Stimulated activated CD8-positive, alpha-beta memory T cell treated with anti-CD3 and anti-CD28 coated beads, Interleukin-4, amount 100 ng/mL, for 1 hour (primary cell): ENCODE measurements at regions not wholly inside any gene's neighbourhood (a gene's known extent, or its start where the extent isn't known, plus 50 kb on each side); places are given as distances from the start of the nearest gene placed in this dataset.
"Not testable (repeated sequence)": the region's sequence is repeated elsewhere in the genome, so short reads cannot be mapped to it uniquely, and the experiment has no call there.

Experiments
- DNase-seq, 2 donors: peaks; one replicate each; pipeline ENCODE4 v3.0.0-alpha.2; 2020; ENCODE audit warnings: low read depth in 2 of 2, low spot score in 1 of 2

DNA sequence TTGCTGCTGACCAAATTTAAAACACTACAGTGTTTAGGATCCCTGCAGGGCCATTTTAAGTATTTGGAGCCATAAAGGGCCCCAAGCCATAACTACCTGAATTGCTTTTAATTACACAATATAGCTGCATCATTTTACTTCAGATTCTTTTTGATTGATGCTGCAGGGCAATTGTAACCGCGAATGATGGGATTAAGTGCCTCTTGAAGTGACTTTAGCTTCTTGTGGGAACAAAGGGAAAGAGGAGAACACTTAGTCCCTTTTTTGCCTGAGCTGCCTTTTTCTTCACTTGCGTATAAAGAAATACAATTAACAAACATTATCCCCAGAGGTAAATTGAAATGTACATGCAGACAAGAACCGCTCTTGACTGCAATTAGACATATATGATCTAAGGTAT, 228.5 kb downstream of the ZIC5 start:
- no peak for DNase-seq

DNA sequence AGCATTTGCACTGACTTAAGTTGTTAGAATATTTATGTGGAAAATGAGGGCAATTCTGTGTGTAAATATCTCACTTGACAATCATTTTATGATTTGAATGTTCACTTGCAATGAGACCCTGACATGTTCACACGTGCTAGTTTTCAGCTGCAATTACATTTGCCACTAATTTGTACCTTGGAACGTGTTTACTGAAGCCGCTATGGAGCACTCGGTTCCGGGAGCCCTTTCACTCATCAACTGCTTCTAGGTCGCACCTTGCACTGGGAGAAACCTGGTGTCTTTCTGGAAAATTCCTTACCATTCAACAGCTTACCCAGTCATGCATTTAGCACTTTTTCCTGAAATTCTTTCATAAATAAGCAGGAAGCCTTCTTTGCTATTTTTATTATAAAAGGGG, 229.6 kb downstream of the ZIC5 start:
- DNase-seq: no peak

DNA sequence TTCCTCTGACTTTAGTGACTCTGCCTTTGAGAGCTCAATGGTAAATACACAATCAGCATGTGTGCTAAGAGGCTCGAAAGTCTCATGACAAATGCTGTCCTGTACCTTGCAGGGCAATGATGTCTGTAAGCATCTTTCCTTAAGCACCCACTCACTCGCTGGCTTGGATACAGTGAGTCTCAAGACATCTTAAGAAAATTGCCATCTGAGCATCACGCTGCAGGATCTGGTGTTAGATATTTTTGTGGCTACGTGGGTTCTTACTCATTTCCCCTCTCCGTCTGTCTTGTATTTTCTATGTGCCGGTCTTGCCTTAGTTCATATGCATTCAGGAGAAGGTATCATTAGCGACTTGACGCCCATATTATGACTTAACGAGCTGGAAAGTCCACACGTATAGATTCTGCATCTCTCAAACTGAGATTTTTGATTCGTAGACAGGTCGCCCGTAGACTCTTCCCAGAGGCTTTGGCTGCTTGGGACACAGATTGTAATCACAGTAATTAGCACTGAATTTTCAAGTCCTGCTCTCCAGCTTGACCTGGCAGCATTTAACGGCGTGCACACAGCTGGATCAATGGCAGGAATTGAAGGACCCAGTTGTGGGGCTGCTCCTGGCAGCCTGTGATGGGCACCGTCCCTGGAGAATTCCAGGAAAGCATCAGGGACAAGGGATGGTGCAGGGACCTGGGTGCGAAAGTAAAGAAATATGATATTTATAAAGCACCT, 231.2 kb downstream of the ZIC5 start:
- DNase-seq: no peak

DNA sequence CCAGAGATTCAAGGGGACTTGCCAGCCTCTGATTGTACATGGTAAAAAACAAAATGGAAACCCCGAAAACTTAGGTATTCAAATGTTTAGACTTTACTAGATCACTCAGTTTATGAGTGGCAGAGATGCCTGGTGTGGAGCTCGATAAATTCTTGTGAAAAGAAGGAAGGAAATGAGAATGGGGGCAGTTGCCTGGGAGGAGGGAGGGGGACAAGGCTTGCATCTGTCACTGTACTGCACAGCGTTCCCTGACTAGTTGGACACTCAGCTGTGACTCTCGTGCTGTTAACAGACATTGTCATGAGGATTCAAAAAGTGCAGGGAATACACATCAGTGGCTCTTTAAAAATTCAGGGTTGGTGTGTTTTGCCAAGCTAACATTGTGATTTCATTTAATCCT, 232.9 kb downstream of the ZIC5 start:
- no peak for DNase-seq

DNA sequence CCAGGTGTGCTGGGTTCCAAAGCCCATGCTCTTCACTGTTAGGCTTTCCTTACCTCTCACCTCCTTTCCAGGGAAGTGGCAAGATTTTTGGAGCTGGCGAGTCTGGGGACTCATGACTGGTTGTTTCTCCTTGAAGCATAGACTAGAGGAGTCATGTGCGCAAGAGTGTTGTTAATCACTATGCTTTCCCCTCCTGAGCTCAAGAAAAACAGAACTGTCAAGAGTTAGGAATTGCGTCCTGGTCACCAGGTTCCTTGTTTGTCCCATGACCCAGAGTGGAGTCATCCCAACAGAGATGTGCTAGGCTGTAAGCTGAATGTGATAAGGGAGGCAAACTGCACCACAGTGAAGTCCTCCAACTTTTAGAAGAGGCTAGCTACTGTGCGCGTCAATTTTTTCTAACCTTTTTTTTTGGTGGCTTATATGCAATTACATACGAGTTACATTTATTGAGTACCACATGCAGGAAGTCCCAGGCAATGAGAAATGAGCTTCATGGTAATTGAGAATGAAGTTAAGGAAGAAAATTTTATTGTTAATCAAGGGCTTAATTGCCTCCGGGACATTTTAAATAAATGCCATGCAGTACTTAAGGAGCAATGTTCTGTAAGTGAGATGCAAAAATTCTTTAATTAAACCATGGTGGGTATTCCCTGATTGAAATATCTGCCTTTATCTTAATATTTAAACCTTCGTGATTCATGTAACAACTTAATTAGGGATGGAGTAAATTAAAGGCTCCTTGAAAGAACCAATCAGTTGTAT, 233.9 kb downstream of the ZIC5 start:
- DNase-seq: no peak

DNA sequence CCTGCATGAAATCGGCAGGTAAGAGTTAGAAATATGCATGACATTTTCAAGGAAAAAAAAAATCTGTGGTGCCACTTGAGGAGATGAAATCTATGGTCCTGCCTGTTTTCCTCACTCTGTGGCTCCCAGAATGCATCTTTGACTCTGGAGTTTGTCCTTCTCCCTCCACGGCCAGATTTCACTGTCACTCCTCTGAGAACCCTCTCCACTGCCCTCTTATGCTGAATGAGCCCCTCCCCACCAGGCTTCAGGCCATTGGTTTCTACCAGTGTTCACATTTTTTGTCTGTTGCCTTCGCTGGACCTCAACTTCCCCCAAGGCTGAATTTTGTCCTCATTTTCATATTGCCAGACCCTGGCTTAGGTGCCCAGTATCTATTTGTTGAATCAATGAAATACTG, 235.0 kb downstream of the ZIC5 start:
- no peak for DNase-seq

DNA sequence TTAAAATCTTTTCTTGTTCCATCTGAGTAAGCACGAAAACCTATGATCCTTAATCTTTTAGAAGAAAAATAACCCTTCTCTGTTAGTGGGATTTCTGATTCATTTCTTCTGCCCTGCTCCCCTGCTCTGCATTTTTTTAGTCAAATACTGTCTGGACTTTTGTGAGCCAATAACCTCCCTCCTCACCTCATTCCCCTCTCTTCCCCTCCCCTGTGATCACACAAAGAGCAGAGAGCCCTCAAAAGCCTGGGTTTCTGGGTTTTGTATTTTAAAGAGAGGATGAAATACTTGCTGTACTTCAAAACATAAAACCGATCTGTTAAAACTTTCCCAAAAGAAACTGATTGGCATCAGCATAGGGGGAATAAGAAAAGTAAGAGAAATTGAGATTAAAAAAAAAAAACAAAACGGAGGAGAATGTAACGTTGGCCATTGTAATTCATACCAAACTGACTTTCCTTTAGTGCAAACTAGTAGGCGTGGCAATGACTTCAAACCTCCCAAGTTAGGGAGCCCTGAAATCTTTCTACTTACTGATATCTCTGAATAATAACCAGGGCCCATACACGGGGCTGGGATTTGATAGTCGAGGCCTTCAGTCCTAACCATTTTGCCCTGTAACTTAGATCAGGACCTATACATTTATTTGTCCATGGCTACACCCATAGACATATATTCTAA, 232.9 kb downstream of the TM9SF2 start:
- no peak for DNase-seq

DNA sequence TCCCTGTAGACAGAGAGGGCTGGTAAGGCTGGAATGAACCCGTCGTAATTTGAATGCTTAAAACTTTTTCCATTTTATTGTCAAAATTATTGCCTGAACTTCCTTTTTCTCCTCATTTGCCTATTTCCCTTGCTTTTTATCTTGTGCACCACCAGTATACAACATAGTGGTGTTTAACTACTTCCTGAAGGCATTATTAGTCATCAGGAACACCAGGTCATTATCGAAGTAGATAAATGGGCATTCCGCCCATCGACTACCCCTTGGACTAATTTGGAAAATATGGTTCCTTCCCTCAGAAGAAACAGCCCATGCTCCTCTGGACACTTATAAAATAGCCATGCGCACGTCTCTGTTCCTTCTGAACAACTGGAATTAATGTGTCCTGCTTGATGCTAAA, 232.1 kb downstream of the TM9SF2 start:
- no peak for DNase-seq

DNA sequence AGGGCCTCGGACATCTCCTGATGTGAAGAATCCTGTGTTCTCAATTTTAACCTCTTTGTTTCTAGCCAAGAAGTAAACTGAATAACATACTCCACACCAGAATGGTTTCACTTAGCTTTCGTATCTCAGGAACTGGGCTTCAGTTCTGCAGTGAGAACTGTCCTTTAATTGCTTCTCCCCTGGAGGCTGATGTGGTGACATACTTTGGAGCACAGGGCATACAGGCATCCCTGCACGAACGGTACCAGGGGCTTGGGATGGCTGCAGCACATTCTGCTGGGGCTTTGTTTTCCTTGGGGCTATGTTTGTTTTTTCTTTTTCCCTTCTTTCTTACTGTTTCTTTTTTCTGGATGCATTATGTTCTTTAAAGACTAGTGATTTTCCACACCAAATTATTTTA, 230.5 kb downstream of the TM9SF2 start:
- no peak for DNase-seq

DNA sequence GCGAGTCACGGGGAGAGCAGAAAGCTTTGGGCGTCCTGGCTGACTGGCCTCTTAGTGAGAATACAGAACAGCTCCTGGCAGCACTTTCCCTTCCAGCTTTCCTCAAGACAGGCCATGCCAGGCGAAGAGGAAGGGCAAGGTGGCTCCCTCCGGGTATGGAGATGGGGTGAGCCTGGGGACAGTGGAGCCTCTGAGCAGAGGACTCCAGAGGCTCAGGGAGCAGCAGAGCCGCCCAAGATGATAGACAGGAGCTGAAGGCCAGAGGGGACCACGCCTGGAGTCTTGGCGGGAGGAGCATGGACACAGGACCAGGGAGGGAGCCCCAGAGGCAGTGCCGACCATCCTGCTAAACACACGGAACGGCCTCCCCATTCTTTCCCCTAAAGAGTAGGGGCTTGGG, 229.1 kb downstream of the TM9SF2 start:
- no peak for DNase-seq

DNA sequence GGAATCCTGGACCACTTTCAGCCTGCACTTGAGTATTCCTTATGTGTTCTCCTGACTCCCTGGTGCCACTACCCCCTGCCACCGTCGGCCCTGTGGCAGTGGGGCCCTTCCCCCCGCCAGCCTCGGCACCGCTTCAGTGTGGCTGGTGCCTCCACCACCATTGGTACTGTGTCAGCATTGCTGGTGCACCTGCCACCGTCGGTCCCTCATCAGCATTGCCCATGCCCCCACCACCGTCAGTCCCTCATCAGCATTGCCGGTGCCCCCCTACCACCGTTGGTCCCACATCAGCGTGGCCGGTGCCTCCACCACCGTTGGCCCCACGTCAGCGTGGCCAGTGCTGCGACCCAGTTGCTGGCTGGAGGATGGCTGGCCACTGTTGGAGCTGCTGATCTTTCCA, 228.5 kb downstream of the TM9SF2 start:
- DNase-seq: no peak

DNA sequence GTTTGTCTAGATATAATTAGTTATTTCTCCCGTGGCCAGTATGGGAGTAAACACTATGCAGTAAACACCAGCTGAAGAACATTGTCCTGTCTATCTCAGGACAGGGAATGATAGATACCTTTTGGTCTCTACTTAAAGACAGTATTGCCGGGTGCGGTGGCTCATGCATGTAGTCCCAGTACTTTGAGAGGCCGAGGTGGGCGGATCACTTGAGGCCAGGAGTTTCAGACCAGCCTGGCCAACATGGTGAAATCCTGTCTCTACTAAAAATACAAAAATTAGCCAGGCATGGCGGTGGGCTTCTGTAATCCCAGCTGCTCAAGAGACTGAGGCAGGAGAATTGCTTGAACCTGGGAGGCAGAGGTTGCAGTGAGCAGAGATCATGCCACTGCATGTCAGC, 226.4 kb downstream of the TM9SF2 start:
- not testable (repeated sequence) for DNase-seq

DNA sequence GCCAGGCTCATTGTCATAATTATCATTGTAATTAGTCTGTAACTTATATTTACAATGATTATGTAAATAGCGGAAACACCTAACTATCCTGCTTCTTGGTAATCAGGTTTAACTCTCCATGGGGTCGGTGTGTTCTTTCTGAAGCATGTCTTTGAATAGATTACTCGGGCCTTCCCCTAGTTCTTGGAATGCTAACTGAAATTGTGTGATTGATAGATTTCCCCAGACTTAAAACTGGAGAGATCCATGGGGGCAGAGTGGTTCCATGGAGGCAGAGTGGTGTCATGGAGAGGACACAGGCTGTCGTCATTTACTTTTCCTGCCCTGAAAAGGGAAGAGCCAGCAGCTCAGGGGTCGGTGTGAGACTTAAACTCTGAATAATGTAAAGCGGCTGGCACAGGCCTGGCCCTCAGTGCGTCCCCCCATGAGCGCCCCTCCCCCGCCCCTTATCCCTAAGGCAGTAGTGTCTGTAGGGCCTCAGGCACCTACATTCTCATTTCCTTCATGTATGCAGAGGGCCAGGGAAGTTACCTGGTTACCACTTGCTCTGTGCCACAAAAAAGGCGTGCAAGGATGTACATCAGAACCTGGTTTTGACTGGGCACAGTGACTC, 225.1 kb downstream of the TM9SF2 start:
- no peak for DNase-seq

DNA sequence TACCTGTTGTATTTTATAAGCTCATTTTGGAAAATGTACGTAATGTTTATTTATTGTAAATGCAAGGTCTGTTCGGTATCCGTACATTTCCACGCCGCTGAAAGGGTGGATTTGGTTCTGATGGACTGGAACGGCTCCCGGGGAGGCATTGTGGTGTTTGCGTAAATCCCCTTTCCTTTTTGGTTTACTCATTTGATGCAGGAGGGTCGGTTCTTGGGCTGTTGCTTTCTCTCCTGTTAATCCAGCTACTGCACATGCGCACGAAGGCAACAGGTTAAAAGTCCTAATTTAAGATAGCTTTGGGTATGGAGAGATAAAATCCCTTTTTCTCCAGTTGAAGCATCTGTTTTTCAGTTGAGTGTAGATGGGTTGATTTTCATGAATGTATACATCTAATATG, 224.4 kb downstream of the TM9SF2 start:
- DNase-seq: no peak

DNA sequence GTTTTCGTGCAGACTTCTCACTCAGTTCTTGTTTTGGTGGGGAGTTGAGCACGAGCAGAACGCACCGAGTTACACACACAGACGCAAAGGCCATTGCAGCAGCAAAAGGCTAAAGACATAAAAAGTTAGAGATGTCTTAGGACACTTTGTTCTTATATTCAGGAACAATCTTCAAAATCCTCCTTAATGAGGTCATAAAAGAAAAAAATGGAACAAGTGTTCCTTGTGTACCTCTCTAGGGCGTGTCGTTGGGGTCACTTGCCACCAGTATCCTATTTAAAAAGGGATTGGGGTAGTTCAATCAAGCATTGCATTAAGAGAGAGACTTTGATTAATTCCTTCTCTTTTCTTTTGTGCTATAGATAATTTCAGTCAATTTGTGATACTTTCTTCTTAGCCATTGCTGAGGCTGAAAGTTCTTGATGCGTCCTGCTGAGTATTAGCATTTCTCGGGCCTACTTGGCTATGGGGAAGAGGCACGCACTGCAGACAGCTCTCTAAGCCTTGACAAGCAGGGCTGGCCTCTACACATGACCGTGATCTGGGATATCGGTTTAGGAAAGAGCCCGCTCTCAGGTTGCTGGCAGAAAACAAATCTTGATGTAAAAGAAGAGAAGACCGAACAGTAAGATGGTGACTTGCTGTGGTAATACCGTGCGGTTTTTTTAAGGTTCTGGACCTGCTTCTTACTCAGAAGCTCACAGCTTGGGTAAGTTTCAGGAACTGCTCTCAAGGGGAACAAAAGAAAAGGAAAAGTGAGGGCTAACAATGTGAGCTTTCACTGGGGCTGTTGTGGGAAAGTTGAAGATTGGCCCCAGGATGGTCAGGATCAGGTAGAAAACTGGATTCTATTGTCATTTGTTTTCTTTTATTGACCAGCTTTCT, 223.6 kb downstream of the TM9SF2 start:
- DNase-seq: no peak

DNA sequence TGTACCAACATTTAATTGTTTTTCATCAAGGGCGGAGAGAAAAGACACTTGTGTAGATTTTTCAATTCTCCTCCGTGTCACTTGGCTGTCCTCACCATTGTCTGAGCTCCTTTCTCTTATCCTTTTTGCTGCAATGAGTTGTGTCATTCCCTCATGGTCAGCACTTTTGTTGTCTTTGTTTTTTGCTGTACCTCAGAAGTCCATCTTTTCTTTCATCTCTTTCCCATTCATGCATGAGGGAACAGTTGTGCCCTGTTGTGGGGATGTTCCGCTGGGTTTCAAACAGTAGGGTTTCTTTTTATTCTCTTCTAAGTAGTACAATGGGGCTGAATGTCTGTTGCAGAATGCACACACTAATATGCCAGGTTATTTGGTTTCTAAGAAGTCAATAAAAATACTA, 222.6 kb downstream of the TM9SF2 start:
- no peak for DNase-seq

DNA sequence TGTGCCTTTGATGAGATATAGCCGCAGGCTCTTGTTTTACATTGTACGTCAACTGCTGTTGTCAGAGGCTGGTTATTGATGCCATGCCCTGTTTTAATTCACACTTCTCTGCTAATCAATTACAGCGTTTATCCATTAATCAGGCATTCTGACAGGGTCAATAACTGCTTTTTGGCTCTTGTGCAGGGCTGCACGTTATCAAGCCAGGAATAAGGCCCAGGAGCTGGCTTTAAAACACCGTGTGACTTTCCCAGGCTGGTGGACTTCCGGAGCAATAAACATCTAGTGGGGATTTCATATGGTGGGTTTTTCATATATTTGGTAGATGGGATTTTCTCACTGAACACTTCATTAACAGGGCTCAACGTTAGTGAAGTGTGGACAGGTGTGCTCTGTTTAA, 221.7 kb downstream of the TM9SF2 start:
- DNase-seq: no peak

DNA sequence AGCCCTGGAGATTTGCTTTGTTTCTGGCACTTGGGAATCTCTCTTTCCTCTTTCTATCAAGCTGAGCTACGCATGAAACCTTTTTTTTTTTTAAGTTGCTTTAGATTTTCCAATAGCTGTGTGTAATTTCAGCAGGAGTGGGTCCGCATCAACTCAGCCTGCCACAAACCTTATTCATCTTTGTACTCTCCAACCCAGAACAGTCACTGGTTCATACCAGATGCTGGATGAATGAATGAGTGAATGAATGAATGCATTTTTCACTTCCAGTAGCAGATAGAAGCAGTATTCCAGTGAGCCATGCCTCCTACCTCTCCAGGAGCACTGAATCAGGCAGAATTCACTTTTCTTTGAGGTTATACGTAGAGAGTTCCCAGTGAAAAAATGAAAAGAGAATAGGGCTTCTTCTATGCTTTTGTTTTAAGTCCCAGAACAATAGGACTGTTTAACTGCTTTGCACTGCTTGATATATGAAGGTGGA, 221.1 kb downstream of the TM9SF2 start:
- DNase-seq: no peak

DNA sequence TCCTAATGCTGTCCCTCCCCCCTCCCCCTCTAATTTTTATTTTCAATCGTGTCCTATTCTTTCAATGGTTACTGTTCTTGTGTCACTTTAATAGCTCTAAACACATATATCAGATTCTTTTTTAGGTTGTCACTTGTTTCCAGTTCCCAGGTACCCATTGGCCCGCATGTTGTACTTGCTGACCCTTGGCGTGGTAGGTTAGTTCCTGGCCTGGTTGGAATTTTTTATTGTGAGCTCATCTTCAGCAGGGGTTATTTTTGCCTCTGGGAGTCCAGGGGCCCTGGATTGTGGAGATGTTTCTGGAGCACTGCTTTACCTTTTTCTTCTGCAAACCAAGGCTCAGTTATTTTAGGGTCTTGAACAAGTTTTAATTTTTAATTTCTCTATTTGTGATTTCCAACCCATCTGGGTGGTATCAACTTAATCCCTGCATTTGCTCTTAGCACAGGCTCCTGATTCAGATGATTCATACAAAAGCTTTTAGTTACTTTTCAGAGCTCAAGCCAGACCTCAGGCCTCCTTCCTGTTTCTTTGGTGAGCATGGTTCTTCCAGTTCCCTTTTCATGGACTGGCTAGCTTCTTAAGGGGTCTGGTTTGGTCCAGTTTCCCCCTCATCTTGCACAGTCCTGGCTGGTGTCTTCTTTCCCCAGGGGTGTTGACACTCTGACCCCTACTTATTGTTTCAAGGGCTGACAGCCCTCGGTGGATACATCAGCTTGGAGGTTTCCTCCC, 220.5 kb downstream of the TM9SF2 start:
- no peak for DNase-seq
